ENCODE measurements at regions not wholly inside any gene's neighbourhood (a gene's known extent, or its start where the extent isn't known, plus 50 kb on each side); places are given as distances from the start of the nearest gene placed in this dataset.

- peaks cover 3% of the 10 kb centered on the region; the same call in 1 of the 2 replicates for H3K27me3 ChIP-seq (ENCODE audit: control insufficient read depth, insufficient read depth, low read length)
- no peaks in the 10 kb centered on the region for H3K36me3 ChIP-seq (replicated peaks; ENCODE audit: control insufficient read depth, insufficient read depth, low read length)
- no peak overlapping the region for H3K4me3 ChIP-seq (ENCODE audit: insufficient read depth, low read depth, low read length)
- no peak for DNase-seq
These were observed 2115.3 kb upstream of the PIK3C3 start for GRCh38 chr18:39839782-39840181.

- Histone ChIP-seq H3K36me3 (replicated peaks; ENCODE audit: control insufficient read depth, insufficient read depth, low read length) (no peaks in the 10 kb centered on the region), H3K4me3 (ENCODE audit: insufficient read depth, low read depth, low read length) (no peak overlapping the region), H3K27me3 (ENCODE audit: control insufficient read depth, insufficient read depth, low read length) (peaks cover 3% of the 10 kb centered on the region; the same call in 1 of the 2 replicates)
- no peak for DNase-seq
These were observed 2116.2 kb upstream of the PIK3C3 start for GRCh38 chr18:39838831-39839230.

- Histone ChIP-seq H3K4me3 (ENCODE audit: insufficient read depth, low read depth, low read length) (no peak overlapping the region), H3K27me3 (ENCODE audit: control insufficient read depth, insufficient read depth, low read length) (no peaks in the 10 kb centered on the region), H3K36me3 (replicated peaks; ENCODE audit: control insufficient read depth, insufficient read depth, low read length) (no peaks in the 10 kb centered on the region)
- no peak for DNase-seq
These were observed 2119.6 kb upstream of the PIK3C3 start for GRCh38 chr18:39835303-39836030.

DNA sequence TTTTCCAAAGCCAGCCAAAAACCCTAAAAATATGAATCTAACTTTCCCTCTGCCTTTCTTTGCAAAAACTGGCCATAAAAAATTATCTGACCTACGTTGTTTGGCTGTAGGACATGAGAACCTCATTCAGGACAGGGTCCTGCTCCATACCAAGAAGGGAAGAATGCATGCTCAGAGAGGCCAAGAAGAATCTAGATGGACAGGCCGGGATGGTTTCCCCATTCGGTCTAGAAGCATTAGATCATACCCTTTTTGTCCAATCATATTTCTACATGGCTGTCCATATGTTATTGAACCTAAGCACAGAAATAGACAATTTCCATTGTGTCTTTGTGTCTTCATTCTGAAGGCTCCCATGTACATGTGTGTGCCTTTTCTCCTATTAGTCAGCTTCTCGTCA, 2120.4 kb upstream of the PIK3C3 start:
- H3K27me3 ChIP-seq (ENCODE audit: control insufficient read depth, insufficient read depth, low read length), result no peaks in the 10 kb centered on the region
- no peak overlapping the region for H3K4me3 ChIP-seq (ENCODE audit: insufficient read depth, low read depth, low read length)
- no peaks in the 10 kb centered on the region for H3K36me3 ChIP-seq (replicated peaks; ENCODE audit: control insufficient read depth, insufficient read depth, low read length)
- no peak for DNase-seq

DNA sequence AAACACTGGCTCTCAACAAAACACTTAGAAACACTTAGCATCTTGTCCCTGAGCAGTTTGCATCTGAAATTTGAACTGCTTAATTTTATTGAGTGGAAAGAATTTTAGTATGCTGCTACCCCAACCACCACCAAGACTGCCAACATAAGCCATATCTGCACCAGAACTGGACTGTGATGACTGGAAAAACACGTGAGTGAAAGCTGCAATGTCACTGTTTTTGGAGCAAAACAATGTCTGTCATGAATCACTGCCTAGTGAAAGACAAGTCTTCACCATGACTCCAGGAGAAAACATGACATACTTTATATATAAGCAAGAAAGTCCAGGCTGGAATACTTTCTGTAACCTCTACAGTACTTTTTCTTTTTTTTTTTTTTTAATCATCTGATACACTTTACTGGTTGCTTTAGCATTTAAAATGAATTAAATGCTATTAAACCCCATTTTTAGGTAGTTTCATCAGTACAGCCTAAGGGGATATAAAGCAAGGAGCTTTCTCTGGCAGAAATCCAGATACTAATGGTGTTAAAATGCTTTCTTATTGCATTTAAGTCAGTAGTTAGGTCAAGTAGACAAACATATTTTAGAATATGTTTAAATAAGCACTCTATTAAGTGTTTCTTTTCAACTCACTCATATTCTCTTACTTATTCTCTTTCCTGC, 2129.4 kb upstream of the PIK3C3 start:
- Histone ChIP-seq H3K4me3 (ENCODE audit: insufficient read depth, low read depth, low read length) (no peak overlapping the region), H3K27me3 (ENCODE audit: control insufficient read depth, insufficient read depth, low read length) (no peaks in the 10 kb centered on the region), H3K36me3 (replicated peaks; ENCODE audit: control insufficient read depth, insufficient read depth, low read length) (no peaks in the 10 kb centered on the region)
- DNase-seq, result no peak

- Histone ChIP-seq H3K36me3 (replicated peaks; ENCODE audit: control insufficient read depth, insufficient read depth, low read length) (no peaks in the 10 kb centered on the region), H3K27me3 (ENCODE audit: control insufficient read depth, insufficient read depth, low read length) (no peaks in the 10 kb centered on the region), H3K4me3 (ENCODE audit: insufficient read depth, low read depth, low read length) (no peak overlapping the region)
- no peak for DNase-seq
These were observed 2148.5 kb upstream of the PIK3C3 start for GRCh38 chr18:39806525-39806924.

DNA sequence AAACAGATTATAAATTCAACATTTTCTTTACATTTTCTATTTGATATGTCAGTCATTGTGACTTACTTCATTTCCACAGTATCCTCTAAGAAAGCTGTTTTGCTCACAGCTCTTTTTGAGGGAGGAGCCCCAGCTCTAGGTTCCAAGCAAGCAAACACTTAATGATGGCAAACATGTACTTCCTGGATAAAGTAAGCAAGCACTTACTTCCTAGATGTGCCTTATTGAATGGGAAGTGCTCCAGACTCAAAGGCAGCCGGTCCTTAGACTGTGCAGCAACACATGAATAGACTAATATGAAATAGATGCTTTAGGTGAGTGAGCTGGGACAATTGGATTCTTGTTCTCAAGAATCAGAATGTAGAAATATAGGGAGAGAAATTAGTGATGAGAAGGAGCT, 2149.8 kb upstream of the PIK3C3 start:
- H3K36me3 ChIP-seq (replicated peaks; ENCODE audit: control insufficient read depth, insufficient read depth, low read length), result no peaks in the 10 kb centered on the region
- H3K4me3 ChIP-seq (ENCODE audit: insufficient read depth, low read depth, low read length), result no peak overlapping the region
- no peaks in the 10 kb centered on the region for H3K27me3 ChIP-seq (ENCODE audit: control insufficient read depth, insufficient read depth, low read length)
- DNase-seq, result no peak

- H3K4me3 ChIP-seq (ENCODE audit: insufficient read depth, low read depth, low read length), result no peak overlapping the region
- DNase-seq, result no peak
- no peaks in the 10 kb centered on the region for H3K36me3 ChIP-seq (replicated peaks; ENCODE audit: control insufficient read depth, insufficient read depth, low read length)
- no peaks in the 10 kb centered on the region for H3K27me3 ChIP-seq (ENCODE audit: control insufficient read depth, insufficient read depth, low read length)
These were observed 2152.3 kb upstream of the PIK3C3 start for GRCh38 chr18:39802648-39803229.

DNA sequence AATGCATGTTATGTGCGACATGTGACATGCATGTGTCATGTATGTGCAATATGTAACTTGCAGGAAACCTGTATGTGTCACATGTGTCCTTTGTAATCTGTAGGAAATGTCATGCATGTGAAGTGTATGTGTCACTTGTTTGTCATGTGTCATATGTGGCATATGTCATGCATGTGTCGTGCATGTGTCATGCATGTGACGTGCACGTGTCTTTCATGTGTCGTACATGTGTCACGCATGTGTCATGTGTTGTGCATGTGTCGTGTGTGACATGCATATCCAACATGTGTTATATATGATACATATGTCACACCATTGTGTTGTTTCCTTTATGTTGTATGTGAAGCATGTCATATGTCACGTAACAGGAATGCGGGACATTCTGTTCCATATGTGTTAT, 2153.2 kb upstream of the PIK3C3 start:
- no peaks in the 10 kb centered on the region for H3K27me3 ChIP-seq (ENCODE audit: control insufficient read depth, insufficient read depth, low read length)
- no peak overlapping the region for H3K4me3 ChIP-seq (ENCODE audit: insufficient read depth, low read depth, low read length)
- no peaks in the 10 kb centered on the region for H3K36me3 ChIP-seq (replicated peaks; ENCODE audit: control insufficient read depth, insufficient read depth, low read length)
- no peak for DNase-seq

- no peak for DNase-seq
- no peak overlapping the region for H3K4me3 ChIP-seq (ENCODE audit: insufficient read depth, low read depth, low read length)
- H3K36me3 ChIP-seq (replicated peaks; ENCODE audit: control insufficient read depth, insufficient read depth, low read length), result no peaks in the 10 kb centered on the region
- H3K27me3 ChIP-seq (ENCODE audit: control insufficient read depth, insufficient read depth, low read length), result no peaks in the 10 kb centered on the region
These were observed 2154.0 kb upstream of the PIK3C3 start for GRCh38 chr18:39801010-39801409.

- Histone ChIP-seq H3K27me3 (ENCODE audit: control insufficient read depth, insufficient read depth, low read length) (no peaks in the 10 kb centered on the region), H3K36me3 (replicated peaks; ENCODE audit: control insufficient read depth, insufficient read depth, low read length) (no peaks in the 10 kb centered on the region), H3K4me3 (ENCODE audit: insufficient read depth, low read depth, low read length) (peak overlapping the region; percentile 54; the same call in 1 of the 2 replicates)
- no peak for DNase-seq
These were observed 2156.0 kb upstream of the PIK3C3 start for GRCh38 chr18:39799006-39799405.

- H3K27me3 ChIP-seq (ENCODE audit: control insufficient read depth, insufficient read depth, low read length), result no peaks in the 10 kb centered on the region
- no peak overlapping the region for H3K4me3 ChIP-seq (ENCODE audit: insufficient read depth, low read depth, low read length)
- DNase-seq, result no peak
- no peaks in the 10 kb centered on the region for H3K36me3 ChIP-seq (replicated peaks; ENCODE audit: control insufficient read depth, insufficient read depth, low read length)
These were observed 2158.6 kb upstream of the PIK3C3 start for GRCh38 chr18:39796393-39796792.

GRCh38 chr18:39795350-39795749, 2159.7 kb upstream of the PIK3C3 start:
- Histone ChIP-seq H3K4me3 (ENCODE audit: insufficient read depth, low read depth, low read length) (no peak overlapping the region), H3K27me3 (ENCODE audit: control insufficient read depth, insufficient read depth, low read length) (no peaks in the 10 kb centered on the region), H3K36me3 (replicated peaks; ENCODE audit: control insufficient read depth, insufficient read depth, low read length) (no peaks in the 10 kb centered on the region)
- DNase-seq, result no peak

GRCh38 chr18:39793609-39794008, 2161.4 kb upstream of the PIK3C3 start:
- Histone ChIP-seq H3K27me3 (ENCODE audit: control insufficient read depth, insufficient read depth, low read length) (no peaks in the 10 kb centered on the region), H3K4me3 (ENCODE audit: insufficient read depth, low read depth, low read length) (no peak overlapping the region), H3K36me3 (replicated peaks; ENCODE audit: control insufficient read depth, insufficient read depth, low read length) (no peaks in the 10 kb centered on the region)
- no peak for DNase-seq

DNA sequence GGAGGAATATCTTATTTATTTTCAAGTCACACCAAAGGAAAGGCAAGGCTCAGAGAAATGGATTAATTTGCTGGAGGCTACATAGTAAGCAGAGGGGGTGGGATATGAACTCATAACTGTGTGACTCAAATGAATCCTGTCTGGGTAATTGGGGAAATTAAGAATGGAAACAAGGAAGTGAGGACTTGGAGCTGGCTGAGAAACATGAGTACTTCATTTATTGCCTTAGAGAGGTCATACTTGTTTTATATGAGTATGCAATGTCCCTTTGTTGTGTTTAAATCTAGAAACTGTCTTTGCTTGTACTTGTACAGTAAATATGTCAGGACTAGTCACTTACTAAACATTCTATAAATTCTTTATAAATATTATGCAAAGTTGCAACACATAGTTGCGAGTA, 2166.7 kb upstream of the PIK3C3 start:
- Histone ChIP-seq H3K36me3 (replicated peaks; ENCODE audit: control insufficient read depth, insufficient read depth, low read length) (no peaks in the 10 kb centered on the region), H3K27me3 (ENCODE audit: control insufficient read depth, insufficient read depth, low read length) (no peaks in the 10 kb centered on the region), H3K4me3 (ENCODE audit: insufficient read depth, low read depth, low read length) (no peak overlapping the region)
- no peak for DNase-seq
